Hematopoietic multipotent progenitor cell treated with erythropoietin and hydrocortisone succinate and interleukin-3 and kit ligand, for 4 days (in vitro differentiated cells): ENCODE measurements at regions not wholly inside any gene's neighbourhood (a gene's known extent, or its start where the extent isn't known, plus 50 kb on each side); places are given as distances from the start of the nearest gene placed in this dataset.
"Not testable (repeated sequence)": the region's sequence is repeated elsewhere in the genome, so short reads cannot be mapped to it uniquely, and the experiment has no call there.

Experiments used
- DNase-seq: peaks from one replicate; pipeline ENCODE4 v3.0.0-alpha.2; 2015

GRCh38 chr13:78133511-78133910 lies 214.9 kb upstream of the EDNRB start:
- DNase-seq = no peak

DNA sequence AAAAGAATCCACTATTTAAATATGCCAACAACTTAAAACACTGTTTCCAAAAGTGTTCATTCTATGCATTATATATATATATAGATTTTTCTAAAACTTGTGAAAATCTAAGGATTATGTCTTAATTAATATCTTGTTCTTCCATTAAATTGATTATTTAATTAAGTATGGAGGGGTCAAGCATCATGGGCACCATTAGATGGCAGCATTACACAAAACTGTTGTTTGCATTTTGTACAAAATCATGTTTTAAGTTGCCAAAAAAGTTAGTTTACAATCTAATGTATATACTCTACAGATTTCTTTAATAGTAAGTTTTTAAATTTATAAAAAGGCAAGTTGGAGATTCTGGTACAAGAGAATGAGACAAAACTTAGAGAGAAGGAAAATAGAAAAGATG lies 213.2 kb upstream of the EDNRB start:
- DNase-seq = peak; percentile 27

- no peak for DNase-seq
These were observed 212.7 kb upstream of the EDNRB start for GRCh38 chr13:78131346-78131745.

GRCh38 chr13:78129823-78130222 lies 211.2 kb upstream of the EDNRB start:
- no peak for DNase-seq

DNA sequence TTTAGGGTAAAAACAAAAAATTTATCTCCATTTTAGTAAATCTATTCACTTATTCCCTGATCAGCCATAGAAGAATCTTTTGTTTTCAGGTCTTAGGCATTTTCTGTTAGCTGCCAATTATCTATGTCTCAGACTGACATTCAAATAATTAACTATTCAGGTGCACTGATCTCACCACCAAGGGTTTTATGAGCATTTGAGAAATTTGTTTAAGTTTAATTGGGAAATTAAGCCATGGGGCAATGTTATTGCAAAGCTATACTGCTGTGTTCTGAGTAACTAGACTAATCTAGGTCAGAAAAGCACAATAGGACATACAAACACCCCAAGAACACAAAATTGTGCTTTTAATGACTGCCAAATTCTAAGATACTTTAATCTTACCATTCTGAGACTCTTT lies 210.7 kb upstream of the EDNRB start:
- DNase-seq = no peak

- peak; percentile 89 for DNase-seq
These were observed 203.1 kb upstream of the EDNRB start for GRCh38 chr13:78121459-78122348.

DNA sequence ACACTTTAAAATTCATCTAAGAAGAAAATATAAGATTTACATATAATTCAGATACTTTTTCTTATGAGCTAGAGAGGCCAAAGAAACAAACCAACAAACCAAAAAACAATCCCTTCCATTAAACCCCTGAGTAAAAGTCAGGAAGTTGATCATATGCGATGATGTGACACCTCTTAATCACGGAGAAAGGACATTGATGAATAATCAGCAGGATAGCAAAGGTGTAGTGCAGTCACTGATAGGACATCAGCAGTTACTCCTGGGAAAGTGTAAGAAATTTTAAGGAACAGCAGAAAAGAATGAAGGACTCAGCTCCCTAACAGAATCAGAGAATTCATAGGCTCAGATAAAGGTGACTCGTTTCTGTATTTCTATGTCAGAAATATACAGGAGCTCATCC lies 202.4 kb upstream of the EDNRB start:
- DNase-seq = no peak

- DNase-seq = not testable (repeated sequence)
These were observed 201.5 kb upstream of the EDNRB start for GRCh38 chr13:78120144-78120543.

DNA sequence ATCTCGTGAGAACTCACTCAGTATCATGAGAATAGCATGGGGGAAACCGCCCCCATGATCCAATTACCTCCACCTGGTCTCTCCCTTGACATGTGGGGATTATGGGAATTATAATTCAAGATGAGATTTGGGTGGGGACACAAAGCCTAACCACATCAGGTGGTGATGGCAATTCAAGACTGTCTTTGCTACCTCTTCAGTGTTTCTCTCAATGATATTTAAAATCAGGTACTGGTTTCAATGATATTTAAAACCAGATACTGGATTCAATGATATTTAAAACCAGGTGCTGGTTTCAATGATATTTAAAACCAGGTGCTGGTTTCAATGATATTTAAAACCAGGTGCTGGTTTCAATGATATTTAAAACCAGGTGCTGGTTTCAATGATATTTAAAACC lies 198.4 kb upstream of the EDNRB start:
- DNase-seq = not testable (repeated sequence)

DNA sequence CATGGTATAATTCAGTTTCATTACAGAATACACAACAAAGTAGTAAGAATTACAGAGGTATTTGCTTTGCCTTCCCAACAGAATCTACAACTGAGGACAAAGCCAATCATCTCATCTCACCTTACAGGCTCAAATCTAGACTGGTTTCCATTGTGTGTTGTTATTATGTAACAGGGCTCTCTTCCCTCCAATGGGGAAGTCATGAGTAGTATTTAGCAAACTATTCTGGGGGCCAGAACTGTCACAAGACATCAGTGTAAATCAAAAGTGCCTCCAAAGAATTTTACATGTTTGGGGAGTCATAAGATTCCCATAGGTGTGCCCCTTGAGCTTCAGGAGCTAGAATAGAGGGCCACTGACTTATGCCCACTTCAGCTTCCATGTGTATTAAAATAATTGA lies 187.0 kb upstream of the EDNRB start:
- DNase-seq = peak; percentile 7

- DNase-seq = no peak
These were observed 185.3 kb upstream of the EDNRB start for GRCh38 chr13:78103936-78104335.

GRCh38 chr13:78102741-78103140 lies 184.1 kb upstream of the EDNRB start:
- no peak for DNase-seq

DNA sequence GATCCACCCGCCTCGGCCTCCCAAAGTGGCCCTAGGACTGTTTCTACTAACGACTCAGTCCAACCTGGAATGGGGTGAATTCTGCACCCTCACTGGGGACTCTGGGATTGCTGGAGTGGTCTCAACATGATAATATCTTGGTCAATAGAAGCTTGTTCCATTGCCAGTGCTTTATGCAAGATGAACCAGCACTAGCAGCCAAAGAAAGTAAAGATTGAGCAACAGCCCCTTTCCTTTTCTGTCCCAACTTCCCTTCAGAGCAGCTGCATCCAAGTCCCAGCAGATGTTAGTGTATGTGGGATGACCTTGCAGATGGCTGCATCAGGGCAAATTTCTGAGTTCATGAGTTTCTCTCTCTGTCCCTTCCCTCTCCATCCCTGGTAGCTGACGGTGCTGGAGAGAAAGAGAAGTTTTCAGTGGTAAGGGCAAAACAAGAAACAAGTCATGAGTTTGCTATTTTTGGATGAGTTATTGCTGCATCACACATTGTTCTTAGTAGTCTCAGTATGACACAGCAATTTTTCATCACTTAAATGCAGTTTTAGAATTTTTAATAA lies 183.6 kb upstream of the EDNRB start:
- peak; percentile 78 for DNase-seq

- no peak for DNase-seq
These were observed 181.9 kb upstream of the EDNRB start for GRCh38 chr13:78100486-78100885.

- no peak for DNase-seq
These were observed 179.6 kb upstream of the EDNRB start for GRCh38 chr13:78098249-78098648.

DNA sequence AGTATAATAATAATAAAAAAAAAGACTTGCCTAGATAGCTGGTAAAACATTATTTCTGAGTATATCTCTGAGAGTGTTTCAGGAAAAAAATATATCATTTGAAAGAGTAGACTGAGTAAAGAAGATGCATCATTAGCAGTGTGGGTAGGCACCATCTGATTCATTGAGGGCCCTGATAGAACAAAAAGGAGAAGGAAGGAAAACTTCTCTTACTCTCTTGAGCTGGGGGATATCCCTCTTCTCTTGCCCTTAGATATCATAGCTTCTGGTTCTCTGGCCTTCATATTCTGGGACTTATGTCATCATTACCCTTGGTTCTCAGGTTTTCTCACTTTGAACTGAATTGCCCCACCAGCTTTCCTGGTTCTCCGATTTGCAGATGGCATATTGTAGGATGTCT lies 177.6 kb upstream of the EDNRB start:
- DNase-seq = no peak

GRCh38 chr13:78087966-78088678 lies 169.5 kb upstream of the EDNRB start:
- no peak for DNase-seq

DNA sequence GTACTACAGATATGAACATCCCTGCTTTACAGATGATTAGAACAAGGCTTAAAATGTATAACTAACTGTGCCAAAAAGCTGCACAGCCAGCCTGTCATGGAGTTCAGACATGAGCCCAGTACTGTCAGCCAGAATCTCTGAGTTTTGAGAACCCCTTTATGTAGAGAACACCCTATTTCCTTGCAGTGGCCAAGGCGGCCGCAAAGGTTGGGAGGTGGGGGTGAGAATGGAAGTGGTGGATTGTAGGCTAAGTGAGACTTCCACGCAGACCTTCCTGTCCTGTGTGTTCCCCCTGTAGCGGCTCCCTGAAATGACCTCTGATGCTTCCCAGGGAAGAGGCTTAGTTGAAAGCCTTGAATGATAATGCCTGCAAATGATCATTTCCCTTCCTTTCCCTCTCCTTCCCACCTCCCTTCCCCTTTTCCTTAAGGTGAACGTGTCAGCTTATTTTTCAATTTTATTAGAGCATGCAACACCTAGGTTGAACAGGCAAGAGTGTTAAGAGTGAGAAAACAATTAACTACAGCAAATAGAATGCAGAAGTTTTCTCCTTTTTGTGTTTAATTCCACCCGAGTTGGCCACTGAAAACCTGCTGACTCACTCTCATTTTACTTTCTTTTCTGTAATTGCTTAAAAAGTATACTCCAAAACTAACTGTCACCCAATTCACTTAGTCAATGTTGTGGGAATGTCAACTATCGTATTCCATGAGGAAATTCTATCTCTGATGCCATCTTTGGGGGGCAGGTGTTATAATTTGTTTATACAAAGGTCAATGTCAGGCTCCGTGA lies 167.0 kb upstream of the EDNRB start:
- DNase-seq = peak; percentile 61

DNA sequence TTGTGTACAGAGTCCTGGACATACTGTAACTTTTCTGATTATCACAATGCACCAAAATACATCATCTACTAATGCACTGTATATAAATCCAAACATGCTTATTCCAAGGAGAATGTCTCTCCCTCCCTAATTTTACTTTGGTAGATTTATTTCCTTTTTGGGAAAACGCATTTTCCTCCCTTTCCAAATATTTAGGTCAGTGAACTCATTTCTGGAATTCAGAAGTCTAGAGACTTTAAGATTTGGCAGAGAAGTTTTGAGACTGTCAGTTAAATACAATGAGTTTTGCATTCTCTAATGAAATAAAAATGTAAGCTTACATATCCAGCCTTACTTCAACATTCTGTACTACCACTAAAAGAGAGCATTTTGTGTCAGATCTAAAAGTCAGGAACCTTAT lies 165.8 kb upstream of the EDNRB start:
- DNase-seq = no peak

GRCh38 chr13:78078168-78078567 lies 159.5 kb upstream of the EDNRB start:
- no peak for DNase-seq

DNA sequence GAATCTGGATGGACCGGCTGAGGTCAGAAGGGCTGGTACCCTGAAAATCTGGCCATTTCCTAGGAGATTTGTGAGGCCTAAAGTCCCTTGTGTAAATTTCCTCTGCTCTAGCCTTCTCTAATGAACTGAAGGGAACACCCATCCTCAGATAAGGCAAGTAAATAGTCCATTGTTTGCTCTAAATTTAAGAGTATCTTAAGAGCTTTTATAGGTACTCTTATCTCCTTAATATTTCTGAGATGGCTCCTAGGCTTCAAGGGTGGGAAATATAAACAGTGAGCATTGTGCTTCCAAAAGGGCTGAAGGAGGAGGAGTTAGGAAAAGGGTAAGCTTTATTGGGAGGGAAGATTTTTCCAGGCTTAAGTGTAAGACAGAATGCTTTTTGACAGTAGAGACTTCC lies 148.7 kb upstream of the EDNRB start:
- DNase-seq = no peak

GRCh38 chr13:78065141-78065540 lies 146.5 kb upstream of the EDNRB start:
- DNase-seq = no peak

GRCh38 chr13:78061806-78062205 lies 143.2 kb upstream of the EDNRB start:
- DNase-seq = no peak
